HUDEP-2 (cell line): ENCODE measurements at regions not wholly inside any gene's neighbourhood (a gene's known extent, or its start where the extent isn't known, plus 50 kb on each side); places are given as distances from the start of the nearest gene placed in this dataset.
"Not testable (repeated sequence)": the region's sequence is repeated elsewhere in the genome, so short reads cannot be mapped to it uniquely, and the experiment has no call there.

Experiments
- DNase-seq, 76 experiments: peaks; one replicate each; lab custom pipeline; 2025; ENCODE audit not compliant: unreplicated experiment in 76 of 76; lab: John Stamatoyannopoulos, UW

- peak in 13 of 76 experiments; percentile 0 to 54 (median 20) for DNase-seq
Measured at GRCh38 chr4:105022811-105023667, 123.6 kb upstream of the TET2 start.

DNA sequence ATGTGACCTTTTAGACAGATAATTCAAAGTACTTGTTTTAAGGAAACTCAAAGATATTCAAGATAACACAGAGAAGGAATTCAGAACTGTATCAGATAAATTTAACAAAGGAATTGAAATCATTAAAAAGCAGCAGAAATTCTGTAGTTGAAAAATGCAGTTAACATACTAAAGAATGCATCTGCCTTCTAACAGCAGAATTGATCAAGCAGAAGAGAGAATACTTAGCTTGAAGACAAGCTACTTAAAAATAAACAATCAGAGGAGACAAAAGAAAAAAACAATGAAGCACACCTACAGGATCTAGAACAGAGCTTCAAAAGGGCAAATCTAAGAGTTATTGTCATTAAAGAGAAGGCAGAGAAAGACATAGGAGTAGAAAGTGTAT, 123.0 kb upstream of the TET2 start:
- DNase-seq = no peak

GRCh38 chr4:105025263-105026017, 121.2 kb upstream of the TET2 start:
- no peak for DNase-seq

DNA sequence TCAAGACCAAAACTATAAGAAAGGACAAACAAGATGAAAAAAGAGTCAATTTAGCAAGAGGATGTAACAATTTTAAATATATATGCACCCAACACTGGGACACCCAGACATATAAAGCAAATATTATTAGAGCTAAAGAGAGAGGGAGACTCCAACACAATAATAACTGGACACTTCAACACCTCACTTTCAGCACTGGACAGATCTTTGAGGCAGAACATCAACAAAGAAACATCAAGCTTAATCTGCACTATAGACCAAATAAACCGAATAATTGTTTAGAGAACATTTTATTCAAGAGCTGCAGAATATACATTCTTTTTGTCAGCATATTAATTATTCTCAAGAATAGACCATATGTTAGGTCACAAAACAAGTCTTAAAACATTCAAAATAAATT, 109.7 kb upstream of the TET2 start:
- no peak for DNase-seq

DNA sequence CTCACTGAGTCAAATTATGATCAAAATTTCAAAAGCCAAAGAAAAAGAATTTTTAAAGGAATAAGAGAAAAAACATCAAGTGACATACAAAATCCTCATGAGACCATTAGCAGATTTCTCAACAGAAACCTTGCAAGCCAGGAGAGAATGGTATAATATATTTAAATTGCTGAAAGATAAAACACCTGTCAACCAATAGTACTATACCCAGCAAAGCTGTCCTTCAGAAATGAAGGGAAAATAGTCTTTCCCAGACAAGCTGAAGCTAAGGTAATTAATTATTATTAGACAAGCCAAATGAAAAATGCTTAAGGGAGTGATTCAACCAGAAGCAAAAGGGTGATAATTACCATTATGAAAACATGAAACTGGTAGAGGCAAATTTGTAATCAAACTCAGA, 104.2 kb upstream of the TET2 start:
- no peak for DNase-seq

- DNase-seq = no peak
Measured at GRCh38 chr4:105050896-105051295, 95.8 kb upstream of the TET2 start.

DNA sequence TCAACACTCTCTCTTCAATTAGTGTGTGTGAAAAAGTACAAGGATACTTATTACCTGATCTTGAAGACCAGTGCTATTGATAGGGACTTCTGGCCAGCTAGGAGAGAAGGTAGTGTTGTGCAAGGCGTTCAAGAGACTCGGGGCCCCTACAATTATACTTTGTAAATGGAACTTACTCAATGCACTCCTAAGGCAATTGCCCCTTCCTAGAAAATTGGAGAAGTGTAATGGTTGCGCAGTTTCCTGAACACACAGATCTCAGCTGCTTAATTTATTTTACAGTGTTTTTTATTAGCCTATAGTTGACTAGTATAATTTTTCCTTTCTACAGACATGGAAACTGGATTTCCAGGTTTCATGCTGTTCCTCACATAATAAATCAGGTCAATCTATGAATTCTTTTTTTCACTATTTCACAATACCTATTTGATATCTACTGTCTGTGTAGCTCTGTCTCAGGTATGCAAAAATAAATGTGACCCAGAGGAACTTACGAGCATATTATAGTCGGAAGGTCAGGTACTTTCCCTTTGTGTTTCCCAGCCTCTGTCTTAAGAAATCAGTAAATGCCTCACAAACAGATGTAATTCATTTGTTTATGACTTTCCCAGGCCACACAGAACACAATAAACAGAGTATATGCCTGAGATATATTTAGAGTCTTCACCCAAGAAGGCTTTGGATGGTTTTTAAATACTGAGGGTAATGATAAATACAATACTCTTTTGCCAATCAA, 89.1 kb upstream of the TET2 start:
- no peak for DNase-seq

DNA sequence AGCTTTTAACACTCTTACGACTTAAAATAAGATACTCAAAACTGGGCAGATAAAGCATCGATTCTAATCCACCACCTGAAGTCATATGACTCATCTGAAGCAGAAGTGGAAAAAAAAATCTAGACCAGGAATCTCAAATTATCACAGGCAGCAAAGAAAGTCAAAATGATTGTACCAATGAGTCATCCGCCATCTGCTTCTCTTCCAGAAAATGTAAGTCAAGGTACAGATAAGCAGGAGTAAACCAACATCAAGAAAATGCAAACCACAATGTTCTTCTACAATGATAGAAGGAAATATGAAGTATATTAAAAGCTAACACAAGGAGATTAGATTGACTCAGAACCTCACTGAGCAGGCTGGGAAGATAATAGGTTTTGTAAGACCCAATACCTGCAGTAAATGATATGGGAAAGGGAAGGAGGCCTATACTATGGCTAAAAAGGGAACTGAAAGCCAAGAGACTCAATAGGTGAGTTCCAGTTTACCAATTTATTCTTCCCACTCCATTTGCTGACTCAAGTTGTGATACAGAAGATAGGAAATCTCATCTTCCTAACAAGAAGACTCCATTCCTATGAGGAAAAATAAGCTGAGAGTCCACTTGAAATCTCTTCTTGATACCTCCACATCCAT, 88.4 kb upstream of the TET2 start:
- peak in 14 of 76 experiments; percentile 0 to 49 (median 16) for DNase-seq

DNA sequence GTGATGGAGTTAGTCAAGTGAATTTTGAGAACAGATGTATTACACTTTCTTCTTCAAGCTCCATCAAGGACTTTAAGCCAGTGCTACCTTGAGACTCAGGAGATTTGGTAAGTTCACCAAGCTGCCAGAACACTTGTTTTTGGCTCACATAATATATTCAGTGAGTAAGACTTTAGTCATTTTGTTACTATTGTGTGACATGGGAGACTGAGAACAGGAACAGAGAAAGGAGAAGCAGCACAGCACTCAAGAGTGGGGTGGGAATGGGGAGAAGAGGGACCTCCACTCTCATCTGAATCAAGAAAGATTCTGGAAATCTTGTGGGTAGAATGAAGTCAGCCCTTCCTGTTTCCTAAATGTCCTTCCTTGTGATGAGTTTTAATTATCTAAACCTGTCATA, 87.3 kb upstream of the TET2 start:
- no peak for DNase-seq

GRCh38 chr4:105060628-105061027, 86.0 kb upstream of the TET2 start:
- DNase-seq = no peak

DNA sequence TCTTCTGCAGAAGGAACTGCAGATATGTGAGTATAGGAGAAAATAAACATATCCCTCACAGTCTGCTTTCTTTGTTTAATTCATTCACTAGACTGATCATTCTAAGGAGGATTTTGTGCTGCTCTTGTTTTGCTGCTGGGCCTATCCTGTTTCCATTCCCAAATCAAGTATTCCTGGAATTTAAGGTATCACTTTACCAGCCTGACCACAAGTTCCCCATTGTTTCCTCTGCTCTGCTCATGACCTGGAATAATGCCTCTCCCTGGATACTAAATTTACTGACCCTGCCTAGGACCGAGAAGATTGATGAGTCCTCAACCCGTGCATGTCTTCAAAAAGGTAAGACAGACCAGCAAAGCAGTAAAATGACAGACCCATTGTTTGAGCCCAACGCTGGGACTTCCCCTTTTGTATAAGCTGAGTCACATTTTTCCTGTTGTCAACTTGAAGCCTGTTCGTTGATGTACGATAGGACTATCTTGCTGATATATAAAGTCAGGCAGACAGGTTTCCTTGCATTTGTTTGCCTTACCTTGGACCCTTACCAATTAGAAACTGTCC, 85.5 kb upstream of the TET2 start:
- DNase-seq = peak in 23 of 76 experiments; percentile 2 to 50 (median 16)

GRCh38 chr4:105061731-105062130, 84.9 kb upstream of the TET2 start:
- DNase-seq = no peak

GRCh38 chr4:105066401-105066800, 80.3 kb upstream of the TET2 start:
- DNase-seq = no peak

- DNase-seq = no peak
Measured at GRCh38 chr4:105067431-105067830, 79.2 kb upstream of the TET2 start.

DNA sequence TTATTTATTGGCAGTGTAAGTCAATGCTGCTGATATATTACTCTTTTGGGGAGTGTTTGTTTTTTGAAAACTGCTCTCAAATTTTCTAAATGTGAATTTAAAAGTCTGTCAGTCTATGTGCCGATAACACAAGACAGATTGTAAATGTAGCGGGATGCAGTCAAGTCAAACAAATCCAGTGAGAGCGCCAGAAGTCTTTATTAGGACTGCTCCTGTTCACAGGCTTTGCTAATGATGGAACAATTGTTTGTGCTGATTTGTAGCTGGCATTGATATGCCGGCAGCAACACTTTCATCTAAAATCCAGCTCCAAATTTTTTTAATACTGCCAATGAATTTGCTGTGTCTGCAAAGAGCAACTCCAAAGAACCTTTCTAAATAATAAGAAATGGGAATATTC, 78.7 kb upstream of the TET2 start:
- DNase-seq = no peak

DNA sequence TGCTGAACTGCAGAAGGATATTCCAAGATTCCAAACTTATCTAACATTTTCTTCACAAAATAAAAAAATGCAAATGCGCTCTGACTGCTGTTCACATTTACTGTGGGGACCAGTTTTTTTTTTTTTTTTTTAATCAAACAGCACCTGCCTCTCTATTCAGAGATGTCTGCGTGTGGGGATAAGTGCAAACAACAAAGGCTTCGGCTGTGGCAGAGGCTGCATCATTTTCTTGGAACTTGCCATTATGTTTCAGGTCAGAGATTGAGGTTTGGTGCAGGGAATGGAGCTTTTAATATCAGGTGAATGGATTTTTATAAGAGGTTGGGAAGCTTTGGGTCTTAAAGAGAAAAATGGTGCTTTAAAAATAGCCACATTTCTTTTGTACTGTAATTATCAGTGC, 78.2 kb upstream of the TET2 start:
- no peak for DNase-seq

DNA sequence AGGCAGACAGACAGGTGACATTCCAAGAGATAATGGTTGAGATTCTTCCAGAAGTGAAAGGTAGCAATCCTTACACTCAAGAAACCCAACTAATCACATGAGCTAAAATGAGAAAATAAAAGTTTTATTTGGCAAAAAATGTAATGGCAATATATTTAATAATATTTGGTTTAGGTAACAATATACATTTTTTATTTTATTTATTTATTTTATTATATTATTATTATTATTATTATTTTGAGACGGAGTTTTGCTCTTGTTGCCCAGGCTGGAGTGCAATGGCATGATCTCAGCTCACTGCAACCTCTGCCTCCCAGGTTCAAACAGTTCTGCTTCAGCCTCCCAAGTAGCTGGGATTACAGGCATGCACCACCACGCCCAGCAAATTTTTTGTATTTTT, 74.6 kb upstream of the TET2 start:
- not testable (repeated sequence) for DNase-seq

GRCh38 chr4:105074097-105074496, 72.6 kb upstream of the TET2 start:
- DNase-seq = no peak

DNA sequence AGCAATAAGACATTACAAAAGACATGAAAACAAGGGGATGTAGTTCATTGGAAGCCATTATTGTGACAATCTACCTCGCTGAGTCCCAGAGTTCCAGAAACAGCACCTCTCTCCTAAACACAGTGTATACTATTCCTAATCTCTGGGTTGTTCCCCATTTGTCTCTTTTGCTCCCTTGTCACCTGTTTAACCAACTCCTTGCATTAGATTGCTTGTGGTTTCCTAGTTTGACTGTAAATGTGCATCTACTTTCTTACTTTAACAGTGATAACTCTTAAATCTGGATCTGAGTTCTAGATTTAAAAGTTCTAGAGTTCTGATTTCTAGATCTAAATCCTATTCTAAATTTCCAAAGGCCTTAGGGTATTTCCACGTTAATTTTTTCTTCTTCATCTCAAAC, 71.6 kb upstream of the TET2 start:
- DNase-seq = no peak

DNA sequence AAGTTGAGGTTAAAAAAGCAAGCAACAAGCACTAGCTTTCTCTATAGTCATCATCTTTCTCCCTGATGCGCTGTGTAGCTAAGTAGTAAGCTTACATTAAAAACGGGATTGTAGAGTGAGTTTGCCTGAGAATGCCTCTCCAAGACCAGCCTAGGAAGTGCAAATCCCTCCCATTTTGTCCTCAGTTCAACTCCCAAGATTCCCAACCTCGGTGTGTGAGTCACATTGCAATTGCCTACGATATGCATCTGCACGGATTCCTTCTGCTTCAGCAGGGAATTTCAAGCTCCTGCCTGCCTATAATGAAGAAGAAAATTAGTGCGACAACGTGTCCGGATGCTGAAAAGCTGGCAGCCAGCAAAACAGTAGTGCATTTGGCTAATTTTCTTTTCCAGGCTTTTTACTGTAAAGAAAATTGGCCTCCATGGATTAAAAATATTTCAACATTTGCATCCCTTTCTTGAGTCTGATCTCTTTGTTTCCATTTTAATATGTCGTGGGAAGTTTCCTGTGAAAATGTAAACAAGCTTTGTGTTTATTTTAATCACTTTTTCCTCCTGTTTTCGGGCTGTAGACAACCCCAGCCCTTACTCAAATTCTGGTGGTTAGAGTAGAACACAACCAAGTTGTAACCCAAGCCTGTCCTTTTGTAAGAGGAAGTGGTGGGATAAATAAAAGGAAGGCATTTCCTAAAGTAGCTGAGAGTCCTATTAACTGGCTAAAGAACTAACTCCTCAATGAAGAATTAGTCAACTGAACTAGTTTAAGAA, 58.4 kb upstream of the TET2 start:
- no peak for DNase-seq
